Panc1 (cell line): ENCODE measurements at regions not wholly inside any gene's neighbourhood (a gene's known extent, or its start where the extent isn't known, plus 50 kb on each side); places are given as distances from the start of the nearest gene placed in this dataset.

Source experiments
- POLR2AphosphoS5 ChIP-seq: IDR thresholded peaks from 2 replicates; pipeline ENCODE4 v1.6.1; 2012; ENCODE audit warnings: mild to moderate bottlenecking, low read depth, low read length, moderate library complexity
- TF ChIP-seq, protein P1 (sequence below): fragments of 450-650 bp; IDR thresholded peaks from 2 replicates; pipeline ENCODE4 v1.5.1; 2017; ENCODE audit warnings: mild to moderate bottlenecking
- TF ChIP-seq, protein P2 (sequence below), 2 experiments: IDR thresholded peaks; 2 replicates each; pipeline ENCODE4 v1.6.1; 2011 to 2012; ENCODE audit warnings: low read depth in 2 of 2, control low read depth in 1 of 2, low read length in 1 of 2, mild to moderate bottlenecking in 1 of 2, moderate library complexity in 1 of 2; ENCODE audit not compliant: insufficient read depth in 1 of 2

DNA sequence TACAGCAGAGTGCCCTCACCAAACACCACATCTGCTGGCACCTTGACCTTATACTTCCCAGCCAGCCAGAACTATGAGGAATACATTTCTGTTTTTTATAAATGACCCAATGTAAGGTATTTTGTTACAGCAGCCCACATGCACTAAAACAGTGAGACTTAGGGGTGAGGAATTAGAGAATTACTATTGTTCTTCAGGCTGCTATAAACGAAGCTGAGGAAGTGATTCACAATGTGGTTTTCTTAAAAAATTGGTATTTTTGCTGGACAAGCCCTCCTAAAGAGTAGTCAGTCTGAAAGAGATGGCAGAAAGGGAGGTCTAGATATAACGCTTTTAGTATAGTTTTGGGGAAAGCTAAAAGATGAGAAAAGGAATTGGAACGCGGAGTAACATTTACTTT lies 101.0 kb downstream of the SLITRK6 start:
- TF ChIP-seq, protein P1, sequence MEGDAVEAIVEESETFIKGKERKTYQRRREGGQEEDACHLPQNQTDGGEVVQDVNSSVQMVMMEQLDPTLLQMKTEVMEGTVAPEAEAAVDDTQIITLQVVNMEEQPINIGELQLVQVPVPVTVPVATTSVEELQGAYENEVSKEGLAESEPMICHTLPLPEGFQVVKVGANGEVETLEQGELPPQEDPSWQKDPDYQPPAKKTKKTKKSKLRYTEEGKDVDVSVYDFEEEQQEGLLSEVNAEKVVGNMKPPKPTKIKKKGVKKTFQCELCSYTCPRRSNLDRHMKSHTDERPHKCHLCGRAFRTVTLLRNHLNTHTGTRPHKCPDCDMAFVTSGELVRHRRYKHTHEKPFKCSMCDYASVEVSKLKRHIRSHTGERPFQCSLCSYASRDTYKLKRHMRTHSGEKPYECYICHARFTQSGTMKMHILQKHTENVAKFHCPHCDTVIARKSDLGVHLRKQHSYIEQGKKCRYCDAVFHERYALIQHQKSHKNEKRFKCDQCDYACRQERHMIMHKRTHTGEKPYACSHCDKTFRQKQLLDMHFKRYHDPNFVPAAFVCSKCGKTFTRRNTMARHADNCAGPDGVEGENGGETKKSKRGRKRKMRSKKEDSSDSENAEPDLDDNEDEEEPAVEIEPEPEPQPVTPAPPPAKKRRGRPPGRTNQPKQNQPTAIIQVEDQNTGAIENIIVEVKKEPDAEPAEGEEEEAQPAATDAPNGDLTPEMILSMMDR = no peak
- no peak for TF ChIP-seq POLR2AphosphoS5
- TF ChIP-seq, protein P2, sequence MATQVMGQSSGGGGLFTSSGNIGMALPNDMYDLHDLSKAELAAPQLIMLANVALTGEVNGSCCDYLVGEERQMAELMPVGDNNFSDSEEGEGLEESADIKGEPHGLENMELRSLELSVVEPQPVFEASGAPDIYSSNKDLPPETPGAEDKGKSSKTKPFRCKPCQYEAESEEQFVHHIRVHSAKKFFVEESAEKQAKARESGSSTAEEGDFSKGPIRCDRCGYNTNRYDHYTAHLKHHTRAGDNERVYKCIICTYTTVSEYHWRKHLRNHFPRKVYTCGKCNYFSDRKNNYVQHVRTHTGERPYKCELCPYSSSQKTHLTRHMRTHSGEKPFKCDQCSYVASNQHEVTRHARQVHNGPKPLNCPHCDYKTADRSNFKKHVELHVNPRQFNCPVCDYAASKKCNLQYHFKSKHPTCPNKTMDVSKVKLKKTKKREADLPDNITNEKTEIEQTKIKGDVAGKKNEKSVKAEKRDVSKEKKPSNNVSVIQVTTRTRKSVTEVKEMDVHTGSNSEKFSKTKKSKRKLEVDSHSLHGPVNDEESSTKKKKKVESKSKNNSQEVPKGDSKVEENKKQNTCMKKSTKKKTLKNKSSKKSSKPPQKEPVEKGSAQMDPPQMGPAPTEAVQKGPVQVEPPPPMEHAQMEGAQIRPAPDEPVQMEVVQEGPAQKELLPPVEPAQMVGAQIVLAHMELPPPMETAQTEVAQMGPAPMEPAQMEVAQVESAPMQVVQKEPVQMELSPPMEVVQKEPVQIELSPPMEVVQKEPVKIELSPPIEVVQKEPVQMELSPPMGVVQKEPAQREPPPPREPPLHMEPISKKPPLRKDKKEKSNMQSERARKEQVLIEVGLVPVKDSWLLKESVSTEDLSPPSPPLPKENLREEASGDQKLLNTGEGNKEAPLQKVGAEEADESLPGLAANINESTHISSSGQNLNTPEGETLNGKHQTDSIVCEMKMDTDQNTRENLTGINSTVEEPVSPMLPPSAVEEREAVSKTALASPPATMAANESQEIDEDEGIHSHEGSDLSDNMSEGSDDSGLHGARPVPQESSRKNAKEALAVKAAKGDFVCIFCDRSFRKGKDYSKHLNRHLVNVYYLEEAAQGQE (IDR thresholded peaks at IDR 0.05; ENCODE audit: insufficient read depth in 1 of 2, low read depth in 2 of 2, low read length in 1 of 2) = no peak
